ENCODE measurements at regions not wholly inside any gene's neighbourhood (a gene's known extent, or its start where the extent isn't known, plus 50 kb on each side); places are given as distances from the start of the nearest gene placed in this dataset.

- DNase-seq (ENCODE audit: low read depth in 3 of 3, low spot score in 2 of 3) = no peak
These were observed 330.8 kb downstream of the PTEN start for GRCh38 chr10:88194041-88194887.

- no peak for DNase-seq (ENCODE audit: low read depth in 3 of 3, low spot score in 2 of 3)
These were observed 331.5 kb downstream of the PTEN start for GRCh38 chr10:88194961-88195367.

GRCh38 chr10:88195841-88196240, 332.4 kb downstream of the PTEN start:
- no peak for DNase-seq (ENCODE audit: low read depth in 3 of 3, low spot score in 2 of 3)

GRCh38 chr10:88196291-88196690, 332.9 kb downstream of the PTEN start:
- DNase-seq (ENCODE audit: low read depth in 3 of 3, low spot score in 2 of 3) = no peak

- DNase-seq (ENCODE audit: low read depth in 3 of 3, low spot score in 2 of 3) = no peak
These were observed 334.6 kb downstream of the PTEN start for GRCh38 chr10:88198023-88198422.

- no peak for DNase-seq (ENCODE audit: low read depth in 3 of 3, low spot score in 2 of 3)
These were observed 337.0 kb downstream of the PTEN start for GRCh38 chr10:88200312-88201032.

DNA sequence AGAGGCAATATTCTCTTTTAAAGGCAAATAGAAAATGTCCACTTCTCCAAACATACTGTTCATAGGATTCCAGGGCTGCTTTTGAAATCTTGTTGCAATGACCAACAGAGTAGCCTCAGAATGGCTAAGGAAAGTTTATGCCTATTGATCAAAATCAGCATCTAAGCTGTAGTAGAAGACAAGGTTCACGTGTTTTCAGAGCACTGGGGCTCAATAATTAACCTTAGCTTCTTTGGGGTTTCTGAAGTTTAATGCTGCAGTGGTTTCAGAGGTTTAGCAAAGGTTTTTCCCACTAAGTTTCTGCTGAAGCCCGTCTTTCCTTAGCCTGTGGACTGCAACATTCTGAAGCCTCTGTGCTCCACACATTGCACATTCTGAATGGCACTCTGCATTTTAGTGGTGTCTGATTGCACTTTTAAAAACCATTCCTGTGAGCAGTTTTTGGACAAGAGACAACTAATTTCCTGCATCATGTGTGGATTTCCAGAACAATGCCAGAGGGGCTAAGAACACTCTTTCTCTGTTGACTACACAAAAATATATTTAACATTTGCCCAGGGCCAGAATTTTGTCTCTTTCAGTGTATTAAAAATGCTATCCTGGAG, 342.5 kb downstream of the PTEN start:
- DNase-seq (ENCODE audit: low read depth in 3 of 3, low spot score in 2 of 3) = no peak

DNA sequence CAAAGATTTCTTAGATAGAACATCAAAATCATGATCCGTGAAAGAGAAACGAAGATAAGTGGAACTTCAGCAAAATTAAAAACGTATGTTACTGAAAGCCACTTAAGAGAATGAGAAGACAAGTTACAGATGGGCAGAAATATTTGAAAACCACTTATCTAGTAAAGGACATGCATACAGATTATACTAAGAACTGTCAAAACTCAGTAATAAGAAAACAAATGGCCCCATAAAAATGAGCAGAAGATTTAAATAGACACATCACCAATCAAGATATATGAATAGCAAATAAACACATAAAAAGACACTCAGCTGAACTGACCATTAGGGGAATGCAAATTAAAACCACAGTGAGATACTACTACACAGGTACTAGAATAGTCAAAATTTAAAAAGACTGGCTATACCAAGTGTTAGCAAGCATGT, 343.7 kb downstream of the PTEN start:
- DNase-seq (ENCODE audit: low read depth in 3 of 3, low spot score in 2 of 3) = no peak

- DNase-seq (ENCODE audit: low read depth in 3 of 3, low spot score in 2 of 3) = no peak
These were observed 345.8 kb downstream of the PTEN start for GRCh38 chr10:88209231-88209630.

- DNase-seq (ENCODE audit: low read depth in 3 of 3, low spot score in 2 of 3) = no peak
These were observed 346.6 kb downstream of the PTEN start for GRCh38 chr10:88209837-88210561.

DNA sequence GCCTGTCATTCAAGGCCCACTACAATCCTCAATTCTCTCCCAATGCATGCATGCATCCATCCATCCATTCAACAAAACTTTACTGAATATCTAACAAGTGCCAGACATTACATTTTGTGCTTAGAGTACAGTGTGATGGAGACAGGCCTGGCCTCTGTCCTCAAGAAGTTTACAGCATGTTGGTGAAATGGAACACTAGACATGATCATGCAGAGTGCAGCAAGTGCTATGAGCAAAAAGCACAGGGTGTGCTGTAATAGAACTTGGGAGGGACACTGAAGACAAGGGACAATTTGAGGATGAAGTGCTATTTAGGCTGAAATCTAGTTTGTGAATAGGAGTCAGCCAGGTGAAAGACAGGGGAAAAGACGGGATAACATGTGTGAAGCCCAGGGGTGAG, 347.8 kb downstream of the PTEN start:
- DNase-seq (ENCODE audit: low read depth in 3 of 3, low spot score in 2 of 3) = no peak

DNA sequence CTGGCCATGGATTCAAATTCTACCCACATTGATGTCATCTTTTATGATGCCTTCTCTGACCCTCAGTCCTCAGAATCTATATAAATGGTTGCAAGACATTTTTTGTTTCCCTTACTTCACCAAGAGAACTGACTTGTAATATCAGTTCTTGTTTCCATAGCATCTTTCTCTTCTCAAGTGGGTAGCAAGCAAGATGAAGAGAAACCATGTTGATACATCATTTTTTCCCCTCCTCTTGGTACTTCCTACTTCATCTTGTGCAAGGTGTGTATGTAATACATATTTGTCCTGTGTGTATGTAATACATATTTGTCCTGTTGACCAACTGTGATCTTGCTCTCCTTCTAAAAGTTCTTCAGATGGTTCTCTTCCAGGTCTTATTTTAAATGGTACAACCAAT, 348.6 kb downstream of the PTEN start:
- no peak for DNase-seq (ENCODE audit: low read depth in 3 of 3, low spot score in 2 of 3)

- DNase-seq (ENCODE audit: low read depth in 3 of 3, low spot score in 2 of 3) = no peak
These were observed 349.7 kb downstream of the PTEN start for GRCh38 chr10:88213065-88213605.

DNA sequence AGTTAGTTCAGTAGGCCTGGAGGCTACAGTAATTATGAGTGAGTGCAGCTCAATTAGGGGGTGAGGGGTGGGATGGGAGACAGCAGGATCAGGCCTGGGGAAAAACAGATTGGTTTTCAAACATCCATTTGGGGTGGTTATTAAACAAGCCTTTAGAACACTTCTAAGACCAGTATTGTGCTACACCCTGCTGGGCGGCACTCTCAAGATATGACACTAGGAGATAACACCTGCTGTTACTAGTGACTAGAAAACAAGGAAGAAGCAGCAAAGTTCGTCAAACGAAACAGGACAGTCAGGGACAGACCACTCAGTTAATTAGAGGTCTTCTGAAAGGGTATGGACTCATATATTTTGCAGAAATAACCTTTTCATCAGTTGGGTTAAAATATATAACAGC, 353.6 kb downstream of the PTEN start:
- no peak for DNase-seq (ENCODE audit: low read depth in 3 of 3, low spot score in 2 of 3)

DNA sequence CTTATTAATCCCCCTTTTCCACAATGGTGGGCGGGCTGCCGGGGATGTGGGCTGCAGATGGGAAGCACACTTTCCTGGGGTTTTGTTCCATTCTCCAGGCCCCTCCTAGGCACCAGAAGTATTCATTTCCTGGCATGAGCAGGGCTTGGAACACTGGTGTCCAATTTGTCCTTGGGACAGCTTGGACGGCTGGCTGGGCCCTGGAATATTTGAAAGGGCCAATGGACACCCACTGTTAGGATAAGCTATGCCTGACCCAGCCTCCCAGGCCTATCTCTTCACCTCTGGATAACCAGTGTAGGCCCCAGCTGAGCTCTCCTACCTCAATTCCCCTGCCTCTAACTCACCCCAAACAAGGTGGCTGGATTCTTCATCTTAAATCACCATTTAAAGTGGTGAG, 354.9 kb downstream of the PTEN start:
- no peak for DNase-seq (ENCODE audit: low read depth in 3 of 3, low spot score in 2 of 3)

DNA sequence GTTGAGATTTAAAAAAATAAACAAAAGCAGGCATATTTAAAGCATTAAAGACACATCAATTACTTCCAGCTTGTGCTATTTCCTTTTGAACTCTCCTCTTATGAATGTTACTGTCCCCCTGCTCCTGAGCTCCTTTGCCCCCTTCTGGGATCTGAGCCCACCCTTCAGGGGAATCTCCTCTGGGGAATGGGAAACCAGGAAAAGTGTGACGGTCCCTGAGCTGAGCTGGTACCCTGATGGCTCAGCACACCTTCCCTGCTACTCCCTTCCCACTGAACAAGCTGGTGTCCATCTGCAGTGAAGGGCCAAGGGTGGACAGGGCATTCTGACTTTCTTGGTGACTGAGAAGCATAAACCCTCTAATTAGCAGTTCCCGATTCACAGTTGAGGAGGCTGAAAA, 356.3 kb downstream of the PTEN start:
- DNase-seq (ENCODE audit: low read depth in 3 of 3, low spot score in 2 of 3) = no peak

GRCh38 chr10:88221010-88221973, 357.9 kb downstream of the PTEN start:
- no peak for DNase-seq (ENCODE audit: low read depth in 3 of 3, low spot score in 2 of 3)

DNA sequence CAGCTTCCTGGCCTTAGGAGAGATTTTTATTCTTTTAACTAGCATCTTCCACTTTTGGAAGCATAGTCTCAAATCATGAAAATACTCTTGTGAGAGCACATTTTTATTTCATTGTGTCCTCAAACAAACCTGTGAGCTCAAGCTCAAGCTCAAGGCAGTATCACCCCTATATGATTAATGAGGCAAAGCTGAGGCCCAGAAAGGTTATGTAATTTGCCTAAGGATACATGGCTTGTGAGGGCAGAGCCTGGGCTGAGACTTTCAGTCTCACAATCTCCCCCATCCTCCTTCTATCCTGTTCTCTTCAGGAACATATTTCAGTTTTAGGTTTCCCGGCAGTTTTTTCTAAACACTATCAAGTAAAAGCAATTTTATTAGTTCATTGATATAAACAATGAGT, 359.5 kb downstream of the PTEN start:
- DNase-seq (ENCODE audit: low read depth in 3 of 3, low spot score in 2 of 3) = no peak
